Bone marrow (tissue), 2 donors: ENCODE measurements at regions not wholly inside any gene's neighbourhood (a gene's known extent, or its start where the extent isn't known, plus 50 kb on each side); places are given as distances from the start of the nearest gene placed in this dataset.

ENCODE experiments used
- DNase-seq, 2 donors: peaks; one replicate each; lab custom pipeline; 2025; lab: John Stamatoyannopoulos, UW

DNA sequence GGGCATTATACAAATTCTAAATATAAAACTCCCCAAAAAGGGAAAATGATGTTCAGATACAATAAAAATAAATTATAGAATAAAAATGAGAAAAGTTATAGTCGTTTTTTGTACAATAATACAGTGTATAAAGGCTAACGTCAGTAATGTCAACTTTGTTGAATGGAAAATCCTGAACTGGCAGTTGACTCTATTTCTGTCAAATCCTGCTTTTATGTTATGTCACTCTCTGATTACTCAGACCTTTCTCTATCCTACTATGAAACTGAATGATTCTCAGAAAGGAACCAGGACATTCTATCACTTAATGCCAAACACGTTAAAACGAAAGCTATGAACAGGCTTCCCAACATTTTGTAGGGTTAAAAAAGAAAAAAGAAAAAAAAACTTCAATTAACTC lies 636.4 kb downstream of the USP25 start:
- no peak for DNase-seq

DNA sequence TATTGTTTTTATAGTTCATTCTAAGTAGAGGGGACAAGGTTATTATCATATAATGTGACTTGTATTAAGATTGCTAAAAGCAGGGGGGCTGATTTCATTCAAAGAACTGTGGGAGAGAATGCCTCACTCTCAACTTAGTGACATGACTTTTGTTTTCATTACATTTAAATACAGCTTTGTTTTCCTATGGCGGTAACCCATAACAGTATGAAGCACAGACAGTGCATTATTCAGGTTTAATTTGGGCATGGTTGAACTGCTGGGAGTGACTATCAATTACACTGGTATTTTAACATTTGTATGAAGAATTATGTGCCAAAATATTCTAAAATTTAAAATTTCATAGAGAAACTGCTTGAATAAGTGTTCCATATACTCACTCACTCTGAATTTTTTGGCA lies 637.3 kb downstream of the USP25 start:
- no peak for DNase-seq

DNA sequence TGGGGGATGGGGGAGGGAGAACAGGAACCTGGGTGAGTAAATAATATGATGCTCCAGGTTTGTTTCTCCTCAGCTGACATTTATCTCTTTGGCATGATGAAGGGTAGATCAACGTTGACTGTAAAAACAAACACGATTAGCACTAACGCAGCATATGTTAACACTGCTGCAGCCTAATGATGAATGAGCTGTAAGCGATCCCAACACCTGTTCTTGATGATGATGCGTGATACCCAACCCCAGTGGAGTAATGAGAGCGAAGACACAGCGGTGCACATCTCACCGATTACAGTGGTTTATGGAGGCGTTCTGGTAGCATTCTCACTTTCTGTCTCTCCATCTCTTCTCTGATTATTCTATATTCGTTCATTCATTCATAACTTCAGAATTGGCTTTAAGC lies 640.4 kb downstream of the USP25 start:
- no peak for DNase-seq

DNA sequence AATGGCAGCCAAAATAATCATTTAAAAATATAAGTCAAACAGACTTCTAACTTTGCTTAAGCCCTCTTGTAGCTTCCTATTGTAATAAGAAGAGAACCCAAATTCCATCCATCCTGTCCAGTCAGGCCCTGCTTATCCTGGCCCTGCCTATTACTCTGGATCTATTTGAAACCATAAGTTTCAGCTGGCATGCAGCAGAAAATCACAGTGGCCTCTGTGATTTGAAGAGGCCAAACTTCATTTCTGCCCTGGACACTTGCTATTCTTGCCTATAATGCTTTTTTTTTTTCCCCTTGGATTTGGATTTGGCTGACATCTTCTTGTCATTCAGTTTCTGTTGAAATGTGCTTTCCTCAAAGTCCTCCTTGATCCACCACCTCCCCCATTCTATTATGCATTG lies 642.8 kb downstream of the USP25 start:
- no peak for DNase-seq

DNA sequence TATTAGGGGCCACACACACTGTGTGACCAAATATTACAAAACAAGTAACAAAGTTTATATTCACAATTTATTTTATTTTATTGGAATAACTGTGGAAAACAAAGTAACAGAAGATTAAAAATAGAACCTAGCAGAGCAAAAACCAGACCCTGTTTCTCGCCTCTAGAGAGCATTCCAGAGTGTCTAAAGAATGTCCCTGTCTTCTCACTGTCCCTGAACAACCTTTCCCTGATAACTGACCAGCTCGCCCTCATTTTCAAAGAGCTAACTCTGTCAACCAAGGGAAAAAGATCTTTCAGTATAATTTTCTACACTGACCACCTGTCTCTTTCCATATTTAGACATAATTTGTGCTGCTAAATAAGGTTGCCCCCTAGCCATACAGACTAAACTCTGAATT lies 646.9 kb downstream of the USP25 start:
- no peak for DNase-seq

DNA sequence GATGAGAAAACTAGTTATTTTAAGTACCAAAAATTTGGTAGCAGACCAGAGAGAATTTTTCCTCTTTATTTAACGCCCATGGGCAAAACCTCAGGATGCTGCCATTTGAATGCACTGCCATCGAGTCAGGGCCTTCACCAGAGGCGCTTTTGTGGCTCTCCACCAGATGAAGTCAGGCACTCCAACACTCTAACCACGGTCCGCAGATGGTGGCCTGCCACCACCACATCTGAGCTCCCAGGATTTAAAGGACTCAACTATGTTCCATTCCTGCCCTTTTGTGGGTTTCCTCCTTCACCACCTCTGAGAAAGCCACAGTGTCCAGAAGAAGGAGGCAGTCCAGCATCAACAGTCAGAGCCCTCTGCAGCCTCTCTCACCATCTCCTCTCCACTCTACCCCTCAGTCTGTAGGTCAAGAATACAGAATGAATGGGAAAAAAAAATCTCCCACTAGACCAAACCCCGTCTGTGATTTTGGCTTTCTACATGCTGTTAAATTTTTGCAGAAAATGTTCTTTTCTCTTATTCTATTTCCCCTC lies 647.4 kb downstream of the USP25 start:
- DNase-seq = no peak

DNA sequence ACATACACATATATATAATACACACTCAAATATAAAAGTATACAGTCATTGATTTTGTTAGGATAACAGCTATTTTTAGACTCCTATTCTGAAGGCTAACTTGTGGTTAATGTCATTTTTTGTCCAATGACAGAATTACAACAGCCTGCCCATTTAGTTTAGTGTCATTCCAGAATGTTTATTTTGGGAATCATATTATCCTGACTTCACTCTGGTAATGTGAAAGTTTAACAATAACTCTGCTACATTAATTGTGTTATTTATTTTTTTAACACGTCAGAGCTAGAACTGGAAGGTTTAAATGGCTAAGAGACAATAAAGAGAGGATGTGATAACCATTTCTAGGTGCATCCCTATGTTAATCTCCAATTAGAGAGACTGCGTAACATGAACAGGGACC lies 648.1 kb downstream of the USP25 start:
- no peak for DNase-seq

DNA sequence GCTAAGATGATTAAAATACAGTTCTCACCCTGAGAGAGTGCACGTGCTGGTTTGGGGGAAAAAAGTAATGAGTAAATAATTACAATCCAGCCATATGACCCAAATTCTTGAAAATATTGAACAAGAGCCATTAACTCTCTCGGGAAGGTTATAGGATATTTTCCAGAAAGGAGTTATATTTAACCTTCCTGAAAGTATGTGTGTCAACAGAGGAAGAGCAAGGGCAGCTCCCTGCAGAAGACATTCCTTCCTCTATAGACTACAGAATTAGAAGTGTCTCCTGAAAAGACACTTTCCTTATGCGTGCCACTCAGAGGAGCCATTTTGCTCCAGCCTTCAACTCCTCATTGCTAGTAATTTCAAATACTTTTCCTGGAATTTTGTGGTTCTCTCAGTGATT lies 648.7 kb downstream of the USP25 start:
- DNase-seq = no peak

DNA sequence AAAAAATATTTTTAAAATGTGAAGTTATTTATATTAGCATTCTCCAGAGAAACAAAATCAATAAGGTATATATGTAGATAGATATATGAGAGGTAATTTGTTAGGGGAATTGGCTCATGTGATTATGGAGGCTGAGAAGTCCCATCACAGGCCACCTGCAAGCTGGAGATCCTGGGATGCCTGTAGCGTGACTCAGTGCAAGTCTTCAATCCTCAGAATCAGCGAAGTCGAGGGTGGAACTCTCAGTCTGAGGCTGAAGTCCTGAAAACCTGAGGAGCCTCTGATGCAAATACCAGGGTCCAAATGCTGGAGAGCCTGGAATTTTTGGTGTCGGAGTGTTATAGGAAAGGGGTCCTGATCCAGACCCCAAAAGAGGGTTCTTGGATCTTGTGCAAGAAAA lies 658.5 kb downstream of the USP25 start:
- DNase-seq = no peak

DNA sequence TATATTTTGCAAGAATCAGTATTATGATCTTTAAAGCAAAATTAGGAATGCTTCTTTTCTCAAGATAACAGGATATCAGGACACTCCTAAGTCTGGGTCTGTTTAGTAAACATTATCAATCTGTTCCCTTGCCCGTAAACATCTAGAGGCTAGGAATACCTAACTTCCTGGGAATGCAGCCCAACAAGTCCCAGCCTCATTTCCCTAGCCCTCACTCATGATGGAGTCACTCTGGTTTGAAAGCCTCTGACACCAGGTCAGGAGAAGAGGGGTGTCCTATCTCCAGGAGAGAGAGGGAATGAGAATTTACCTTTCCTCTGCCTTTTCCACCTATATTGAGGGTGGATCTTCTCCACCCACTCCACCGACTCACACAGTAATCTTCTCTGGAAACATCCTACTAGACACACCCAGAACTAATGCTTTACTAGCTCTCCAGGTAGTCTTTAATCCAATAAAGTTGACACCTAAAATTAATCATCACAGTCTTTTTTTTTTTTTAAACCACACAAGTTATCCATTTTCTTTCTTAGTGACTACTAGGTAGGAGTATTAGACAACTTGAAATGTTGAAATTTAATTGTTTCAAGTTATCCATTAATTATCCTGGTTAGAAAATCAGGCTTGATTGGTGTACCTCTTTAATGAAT lies 659.3 kb downstream of the USP25 start:
- DNase-seq = no peak

DNA sequence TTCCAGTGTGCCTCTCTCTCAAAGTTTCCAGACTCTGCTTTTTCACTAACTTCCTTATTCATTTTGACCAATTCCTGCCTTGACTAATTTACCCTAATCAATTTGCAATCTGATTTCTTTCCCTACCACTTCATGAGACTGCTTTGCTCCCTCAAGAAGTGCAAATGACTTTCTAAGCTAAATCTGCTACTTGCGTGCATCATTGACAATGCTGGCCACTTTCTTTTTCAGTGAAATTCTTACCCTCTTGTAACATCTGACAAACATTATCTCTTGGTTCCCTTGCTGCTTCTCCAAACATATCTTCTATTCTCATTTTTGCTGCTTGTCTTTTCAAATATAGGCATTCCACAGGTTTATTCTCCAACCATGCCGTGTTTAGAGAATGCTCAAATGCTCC lies 659.9 kb downstream of the USP25 start:
- no peak for DNase-seq

DNA sequence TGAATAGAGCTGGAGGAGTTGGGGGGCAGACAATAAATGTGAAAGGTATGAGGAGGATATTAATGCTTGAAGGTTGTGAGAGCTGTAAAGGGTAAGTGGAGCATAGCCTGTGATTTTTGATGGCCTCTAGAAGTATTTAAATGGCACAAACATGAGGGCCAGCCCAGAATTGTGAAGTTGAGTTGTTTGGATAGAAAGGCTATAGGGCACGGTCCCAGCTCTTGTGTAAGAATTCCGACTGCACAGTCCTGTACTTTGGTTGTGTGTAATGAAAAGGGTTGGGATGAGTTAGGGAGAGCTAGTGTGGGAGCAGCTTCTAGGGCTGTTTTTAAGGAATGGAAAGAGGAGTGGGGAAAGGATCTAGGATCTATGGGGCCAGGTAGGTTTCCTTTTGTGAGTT lies 665.5 kb downstream of the USP25 start:
- DNase-seq = no peak

DNA sequence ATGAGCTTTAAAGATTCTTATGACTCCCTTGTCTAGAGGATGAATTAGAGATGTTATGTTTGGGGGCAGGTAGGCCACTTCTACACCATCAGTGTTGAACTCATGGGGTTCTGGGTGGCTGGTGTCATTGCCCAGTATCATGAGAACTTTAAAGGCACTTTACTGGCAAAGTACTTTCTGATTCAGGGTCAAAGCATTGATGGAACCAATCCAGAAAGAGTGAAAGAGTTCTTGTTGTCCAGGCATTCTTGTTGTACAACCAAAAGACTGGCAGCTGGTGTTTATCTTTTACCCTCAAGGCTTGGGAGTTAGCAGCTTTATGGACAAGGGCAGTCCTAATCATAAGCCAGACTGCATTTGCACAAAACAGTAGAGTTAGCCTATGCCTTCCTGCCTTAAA lies 673.0 kb downstream of the USP25 start:
- DNase-seq = no peak

DNA sequence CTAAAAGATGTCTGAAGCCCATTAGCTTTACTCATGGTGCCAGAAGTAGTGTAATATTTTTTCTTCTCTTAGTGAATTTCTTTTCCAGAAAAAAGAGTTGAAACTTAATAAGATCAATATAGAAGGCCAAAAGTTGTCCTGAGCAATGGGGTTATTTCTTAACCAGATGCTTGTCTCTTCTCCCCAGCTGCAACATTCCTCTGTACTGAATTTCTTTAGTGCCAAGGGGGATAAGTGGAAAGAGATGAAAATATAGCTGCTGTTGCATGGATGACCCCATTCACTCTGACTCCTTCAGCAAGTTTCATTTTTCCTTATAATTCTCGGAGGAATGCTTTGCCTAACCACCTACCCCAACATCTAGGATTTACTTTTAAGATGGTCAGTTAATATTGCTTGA lies 675.0 kb downstream of the USP25 start:
- no peak for DNase-seq

DNA sequence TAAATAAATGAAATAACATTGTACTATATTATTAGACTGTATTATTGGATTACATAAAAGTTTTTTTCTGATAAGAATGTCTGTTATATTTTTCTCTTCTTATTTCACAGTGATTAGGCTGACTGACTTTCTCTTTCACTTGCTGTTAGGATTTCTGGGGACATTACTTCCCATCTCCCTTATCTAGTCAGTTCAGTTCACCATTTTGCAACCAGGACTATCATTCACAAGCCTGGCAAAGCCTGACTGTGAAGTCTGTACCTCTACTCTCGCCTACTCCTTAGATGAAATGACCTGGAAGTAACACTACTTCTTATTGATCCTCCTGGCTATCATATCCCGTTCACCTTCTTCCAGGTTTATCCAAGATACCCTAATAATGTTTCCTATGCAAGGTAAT lies 676.6 kb downstream of the USP25 start:
- DNase-seq = no peak

DNA sequence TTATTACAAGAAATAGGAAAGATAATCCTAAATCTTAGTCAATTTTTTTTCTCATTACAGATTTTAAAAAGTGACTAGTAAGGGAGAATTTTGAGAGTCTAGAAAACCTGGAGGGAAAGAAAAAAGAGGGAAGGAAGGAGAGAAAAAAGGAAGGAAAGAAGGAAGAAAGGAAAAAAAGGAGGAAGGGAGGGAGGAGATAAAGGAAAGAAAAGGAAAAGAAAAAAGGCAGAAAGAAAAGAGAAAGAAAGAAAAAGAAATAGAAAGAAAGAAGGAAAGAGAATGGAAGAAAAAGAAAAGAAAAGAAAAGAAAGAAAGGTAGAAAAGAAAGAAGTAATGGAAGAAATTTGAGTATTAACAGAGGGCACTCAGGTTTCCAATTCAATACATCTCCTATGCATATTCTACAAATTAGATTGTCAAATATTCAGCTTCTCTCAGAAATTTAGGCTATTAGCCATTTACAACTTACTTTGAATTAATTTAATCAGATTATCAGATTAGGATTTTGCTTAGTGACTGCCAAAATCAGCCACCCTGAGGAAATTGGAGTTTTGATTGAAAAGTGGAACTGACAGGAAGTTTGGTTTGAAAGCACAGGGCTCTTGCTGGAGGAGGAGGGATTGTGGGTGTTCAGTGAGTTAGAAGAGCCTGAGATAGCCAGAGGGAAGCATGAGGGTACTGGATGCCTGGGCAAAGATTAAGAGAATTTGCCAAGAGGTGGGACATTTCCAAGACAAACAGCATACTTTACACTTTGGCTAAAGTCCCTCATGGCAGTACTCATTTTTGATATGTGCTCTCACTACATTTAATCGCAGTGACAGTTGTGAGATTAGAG lies 677.8 kb downstream of the USP25 start:
- DNase-seq = no peak

DNA sequence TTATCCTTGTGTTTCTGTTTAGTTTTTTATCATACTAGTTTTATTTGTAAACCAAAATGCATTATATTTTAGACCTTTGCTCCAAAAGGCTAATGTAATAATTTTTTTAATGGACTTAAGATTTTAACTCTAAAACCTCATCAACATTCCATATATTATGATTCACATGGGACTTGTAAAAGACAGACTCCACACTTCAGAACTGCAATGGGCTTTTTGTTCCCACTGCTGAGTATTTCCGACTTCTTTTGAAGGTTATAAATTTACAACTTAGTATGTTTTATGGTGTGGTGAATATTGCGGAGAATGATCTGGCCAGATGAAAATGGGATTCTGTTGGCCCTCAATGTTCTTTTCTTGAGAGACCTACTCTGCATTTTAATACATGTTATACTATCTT lies 678.5 kb downstream of the USP25 start:
- DNase-seq = no peak

DNA sequence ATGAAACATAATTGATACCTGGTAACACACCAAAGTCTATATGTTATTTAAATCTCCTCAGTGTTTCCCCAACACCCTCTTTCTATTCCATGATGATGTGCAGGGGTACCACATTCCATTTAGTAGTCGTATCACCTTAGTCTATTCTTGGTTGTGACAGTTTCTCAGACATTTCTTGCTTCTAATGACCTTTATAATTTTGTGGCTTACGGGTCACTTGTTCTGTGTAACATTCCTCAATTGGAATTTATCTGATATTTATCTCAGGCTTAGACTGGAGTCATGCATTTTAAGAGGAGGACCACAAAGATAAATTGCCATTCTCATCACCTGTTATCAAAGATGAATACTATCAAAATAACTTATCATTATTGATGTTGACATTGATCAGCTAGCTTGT lies 679.6 kb downstream of the USP25 start:
- DNase-seq = no peak

DNA sequence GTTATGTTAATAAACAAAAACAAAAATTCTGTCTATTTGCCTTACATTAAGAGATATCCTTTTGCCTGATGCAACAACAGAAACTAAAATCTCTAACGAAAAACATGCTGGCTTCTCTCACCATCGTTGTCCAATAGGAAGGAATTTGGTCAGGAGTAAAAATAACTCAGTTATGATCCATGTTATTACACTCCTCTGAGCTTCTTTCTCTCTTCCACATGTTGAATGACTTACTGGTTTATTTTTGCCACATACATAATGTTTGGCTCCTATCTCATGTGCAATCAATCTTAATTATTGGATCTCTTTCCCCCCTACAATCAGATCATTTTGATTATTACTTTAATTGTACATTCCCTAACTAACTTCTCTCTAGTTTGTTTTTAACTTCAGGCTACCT lies 688.4 kb downstream of the USP25 start:
- DNase-seq = no peak

DNA sequence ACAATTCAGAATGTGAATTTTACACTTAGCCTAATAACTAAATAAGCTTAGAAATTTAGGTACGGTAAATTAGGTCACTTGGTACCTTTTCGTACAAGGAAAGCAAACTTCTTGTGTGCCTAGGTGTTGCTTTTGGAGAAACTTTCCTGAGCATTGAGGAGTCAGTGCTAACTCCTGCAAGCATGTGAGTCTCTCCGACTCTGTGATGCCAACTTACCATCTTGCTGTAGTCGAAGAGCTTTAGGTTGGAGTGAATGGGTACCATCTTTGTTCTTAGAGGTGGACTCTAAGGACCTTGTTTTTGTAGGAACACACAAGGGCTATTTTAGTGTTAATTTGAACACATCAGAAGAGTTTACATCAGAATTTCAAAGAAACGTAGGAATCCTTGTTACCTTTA lies 688.9 kb downstream of the USP25 start:
- DNase-seq = no peak

DNA sequence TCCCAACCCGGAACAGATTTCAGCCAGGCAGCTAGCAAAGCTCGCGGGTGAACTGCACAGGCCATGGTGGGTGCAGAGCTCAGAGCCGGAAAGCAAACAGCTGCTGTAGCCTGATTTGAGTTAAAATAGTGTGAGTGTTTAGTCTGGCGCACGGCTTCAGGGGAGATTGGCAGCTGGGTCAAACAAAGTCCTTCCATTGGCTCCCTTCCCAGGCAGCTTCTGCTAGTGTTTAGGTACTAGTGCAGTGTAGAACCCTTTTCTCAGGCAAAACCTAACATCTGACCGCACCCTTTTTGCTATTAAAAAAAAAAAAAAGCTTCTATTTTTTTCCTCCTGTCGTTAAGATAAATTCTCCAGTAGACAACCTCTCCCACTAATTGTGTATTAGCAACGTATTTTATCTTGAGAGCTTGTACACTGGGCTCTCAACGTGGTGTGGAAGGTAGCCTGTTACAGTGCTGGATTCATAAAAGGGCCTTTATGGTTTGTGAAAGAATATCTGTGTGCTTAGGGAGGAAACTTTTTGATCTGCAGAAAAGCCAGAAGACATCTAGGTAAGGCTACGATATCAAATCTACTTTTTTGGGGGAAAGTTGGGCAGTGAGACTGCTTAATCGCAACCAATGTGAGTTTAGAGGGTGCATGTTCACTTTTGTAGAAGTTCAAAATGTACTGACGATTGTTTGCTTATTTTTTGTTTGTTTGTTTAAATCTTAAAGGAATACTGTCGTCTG lies 689.6 kb downstream of the USP25 start:
- no peak for DNase-seq

DNA sequence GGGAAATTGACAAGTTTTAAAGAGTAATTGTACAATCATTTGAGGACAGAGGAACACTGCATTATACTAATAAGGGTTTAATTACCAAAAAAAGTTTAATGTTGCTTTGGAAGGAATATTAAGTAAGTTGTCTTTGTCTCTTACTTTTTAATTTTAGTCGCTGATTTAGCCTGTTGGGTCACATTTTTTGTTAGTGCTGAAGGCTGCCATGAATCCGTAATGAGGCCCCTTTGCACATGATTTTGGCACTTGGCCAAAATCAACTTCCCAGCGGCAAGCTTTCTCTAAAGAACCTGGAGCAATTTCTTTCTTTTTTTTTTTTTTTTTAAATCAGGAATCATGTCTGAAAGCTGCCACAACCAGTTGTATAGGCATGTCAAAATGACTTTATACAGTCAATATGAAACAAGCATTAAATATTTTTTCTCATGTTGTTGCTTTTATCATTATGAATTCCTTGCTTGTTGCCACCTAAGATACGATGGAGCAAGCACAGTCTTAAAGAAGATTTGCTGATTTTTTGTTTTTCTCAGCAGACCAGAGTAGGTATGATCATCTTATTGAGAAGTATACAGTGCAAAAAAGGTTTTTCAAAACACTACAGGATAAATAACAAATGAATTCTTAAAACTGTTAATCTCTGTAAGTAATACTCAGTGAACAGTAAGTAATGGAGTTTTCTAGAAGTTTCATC lies 690.4 kb downstream of the USP25 start:
- no peak for DNase-seq
